ENCODE measurements at regions not wholly inside any gene's neighbourhood (a gene's known extent, or its start where the extent isn't known, plus 50 kb on each side); places are given as distances from the start of the nearest gene placed in this dataset.

DNA sequence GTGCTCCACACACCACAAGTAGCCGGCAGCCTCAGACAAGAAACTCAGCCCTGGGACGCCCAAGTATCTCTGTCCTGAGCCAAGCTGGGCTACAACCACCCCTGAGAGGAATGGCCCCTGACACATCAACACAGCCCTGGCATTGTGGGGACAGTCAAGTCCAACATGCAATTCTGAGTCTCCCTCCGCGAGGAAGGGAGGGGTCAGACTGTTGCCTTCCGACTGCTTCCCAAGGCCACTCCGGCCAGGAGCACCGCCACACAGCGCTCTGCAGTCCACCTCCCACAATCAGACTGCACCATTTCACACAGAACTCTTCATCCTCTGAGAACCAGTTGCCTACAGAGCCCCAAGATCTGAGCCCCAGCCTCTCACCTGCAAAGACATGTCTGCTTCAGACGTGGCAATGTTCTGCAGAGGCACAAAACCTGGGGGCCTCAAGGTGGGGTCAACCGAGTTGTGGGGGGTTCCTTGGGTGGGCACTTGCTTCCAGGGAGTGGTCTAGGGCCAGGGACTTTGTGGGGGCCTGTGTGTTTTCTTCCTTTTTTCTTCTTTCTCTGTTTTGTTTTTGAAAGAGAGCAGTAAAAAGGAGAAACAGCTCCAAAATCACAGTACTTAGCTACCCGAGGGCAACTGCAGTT, 76.7 kb upstream of the SALL3 start:
- 69 to 70% methylated on average over 9 to 11 of the region's 11 CpGs for WGBS, 2 donors
- no peak for TF ChIP-seq POLR2A (IDR thresholded peaks at IDR 0.05)
- TF ChIP-seq, protein P1, sequence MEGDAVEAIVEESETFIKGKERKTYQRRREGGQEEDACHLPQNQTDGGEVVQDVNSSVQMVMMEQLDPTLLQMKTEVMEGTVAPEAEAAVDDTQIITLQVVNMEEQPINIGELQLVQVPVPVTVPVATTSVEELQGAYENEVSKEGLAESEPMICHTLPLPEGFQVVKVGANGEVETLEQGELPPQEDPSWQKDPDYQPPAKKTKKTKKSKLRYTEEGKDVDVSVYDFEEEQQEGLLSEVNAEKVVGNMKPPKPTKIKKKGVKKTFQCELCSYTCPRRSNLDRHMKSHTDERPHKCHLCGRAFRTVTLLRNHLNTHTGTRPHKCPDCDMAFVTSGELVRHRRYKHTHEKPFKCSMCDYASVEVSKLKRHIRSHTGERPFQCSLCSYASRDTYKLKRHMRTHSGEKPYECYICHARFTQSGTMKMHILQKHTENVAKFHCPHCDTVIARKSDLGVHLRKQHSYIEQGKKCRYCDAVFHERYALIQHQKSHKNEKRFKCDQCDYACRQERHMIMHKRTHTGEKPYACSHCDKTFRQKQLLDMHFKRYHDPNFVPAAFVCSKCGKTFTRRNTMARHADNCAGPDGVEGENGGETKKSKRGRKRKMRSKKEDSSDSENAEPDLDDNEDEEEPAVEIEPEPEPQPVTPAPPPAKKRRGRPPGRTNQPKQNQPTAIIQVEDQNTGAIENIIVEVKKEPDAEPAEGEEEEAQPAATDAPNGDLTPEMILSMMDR (IDR thresholded peaks at IDR 0.05): no peak
- peak in 1 of 2 donors; percentile 68 for DNase-seq (ENCODE audit: low spot score in 2 of 2)
- intact Hi-C loops (cut with DNase I; ENCODE audit: low total_unique reads): no loop called here
- H3K4me3 ChIP-seq (ENCODE audit: low read depth, poor library complexity, severe bottlenecking): no peak overlapping the region

DNA sequence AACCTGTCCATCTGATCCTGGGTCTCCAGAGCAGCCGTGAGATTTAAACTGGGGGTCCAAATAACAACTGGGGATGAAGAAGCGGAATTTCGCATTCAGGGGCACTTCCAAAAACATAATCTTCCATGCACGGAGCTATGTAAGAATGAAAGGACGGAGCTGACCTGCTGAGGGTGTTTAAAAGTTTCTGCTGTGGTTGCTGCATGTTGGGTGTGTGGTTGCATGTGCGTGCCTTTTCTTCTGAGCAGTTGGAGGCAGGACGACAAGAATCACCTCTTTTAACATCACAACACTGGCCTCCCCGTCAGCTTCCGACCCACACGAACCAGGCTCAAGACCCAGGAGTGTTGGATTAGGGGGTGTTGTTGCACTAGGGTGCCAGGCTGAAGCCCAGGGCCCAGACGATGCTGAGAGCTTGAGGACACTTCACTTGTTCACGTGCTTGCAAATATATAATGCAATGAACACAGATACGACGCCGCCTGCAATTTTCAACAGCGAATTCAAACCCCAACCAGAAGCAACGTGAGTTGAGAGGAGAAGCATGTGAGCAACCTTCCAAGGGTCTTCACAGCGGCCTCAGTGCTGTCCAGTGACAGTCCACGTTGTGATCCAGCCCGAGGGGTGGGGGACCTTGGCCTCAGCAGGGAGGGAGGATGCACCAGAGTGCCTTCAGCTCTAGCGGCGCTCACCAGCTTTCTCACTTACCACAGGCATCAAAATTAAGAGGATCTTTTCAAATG, 76.0 kb upstream of the SALL3 start:
- peak in 1 of 2 donors; percentile 75 for DNase-seq (ENCODE audit: low spot score in 2 of 2)
- TF ChIP-seq POLR2A (IDR thresholded peaks at IDR 0.05): no peak
- TF ChIP-seq, protein P1 (IDR thresholded peaks at IDR 0.05): no peak
- intact Hi-C loops (cut with DNase I; ENCODE audit: low total_unique reads): no loop called here
- H3K4me3 ChIP-seq (ENCODE audit: low read depth, poor library complexity, severe bottlenecking): no peak overlapping the region
- WGBS, 2 donors: 74% methylated on average over 22 of the region's 22 CpGs

DNA sequence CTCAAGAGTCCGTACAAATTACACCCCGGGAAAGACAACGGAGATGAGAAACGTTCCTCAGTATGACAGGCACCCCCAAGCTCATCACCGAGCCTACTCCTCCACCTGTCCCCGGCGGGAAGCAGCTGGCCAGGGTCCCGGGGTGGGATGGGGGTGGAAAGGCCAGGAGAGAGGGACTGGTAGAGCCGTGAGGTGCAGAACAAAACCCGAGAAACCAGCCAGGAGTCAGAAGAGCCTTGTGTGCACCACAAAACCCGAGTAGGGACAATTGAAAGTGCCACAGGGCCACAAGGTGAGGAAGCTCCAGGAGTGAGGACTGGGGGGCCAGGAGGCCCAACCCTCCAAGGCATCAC, 75.5 kb upstream of the SALL3 start:
- H3K4me3 ChIP-seq (ENCODE audit: low read depth, poor library complexity, severe bottlenecking): no peak overlapping the region
- WGBS, 2 donors: 74 to 80% methylated on average over 11 of the region's 11 CpGs
- intact Hi-C loops (cut with DNase I; ENCODE audit: low total_unique reads): no loop called here
- TF ChIP-seq POLR2A (IDR thresholded peaks at IDR 0.05): no peak
- TF ChIP-seq, protein P1 (IDR thresholded peaks at IDR 0.05): no peak
- DNase-seq (ENCODE audit: low spot score in 2 of 2): no peak

DNA sequence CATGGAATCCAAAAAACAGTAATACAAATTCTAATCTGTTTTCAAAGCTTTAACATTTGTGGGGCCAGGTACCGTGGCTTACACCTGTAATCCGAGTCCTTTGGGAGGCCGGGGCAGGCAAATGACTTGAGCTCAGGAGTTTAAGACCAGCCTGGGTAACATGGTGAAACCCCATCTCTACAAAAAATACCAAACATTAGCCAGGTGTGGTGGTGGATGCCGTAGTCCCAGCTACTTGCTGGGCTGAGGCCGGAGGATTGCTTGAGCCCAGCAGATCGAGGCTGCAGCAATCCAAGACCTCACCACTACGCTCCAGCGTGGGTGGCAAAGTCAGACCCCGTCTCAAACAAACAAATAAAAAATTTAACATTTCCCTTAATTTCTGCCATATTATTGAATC, 74.3 kb upstream of the SALL3 start:
- intact Hi-C loops (cut with DNase I; ENCODE audit: low total_unique reads): no loop called here
- H3K4me3 ChIP-seq (ENCODE audit: low read depth, poor library complexity, severe bottlenecking): no peak overlapping the region
- TF ChIP-seq POLR2A (IDR thresholded peaks at IDR 0.05): no peak
- TF ChIP-seq, protein P1 (IDR thresholded peaks at IDR 0.05): no peak
- DNase-seq (ENCODE audit: low spot score in 2 of 2): peak in 1 of 2 donors; percentile 59
- WGBS, 2 donors: 85 to 88% methylated on average over 9 of the region's 9 CpGs

DNA sequence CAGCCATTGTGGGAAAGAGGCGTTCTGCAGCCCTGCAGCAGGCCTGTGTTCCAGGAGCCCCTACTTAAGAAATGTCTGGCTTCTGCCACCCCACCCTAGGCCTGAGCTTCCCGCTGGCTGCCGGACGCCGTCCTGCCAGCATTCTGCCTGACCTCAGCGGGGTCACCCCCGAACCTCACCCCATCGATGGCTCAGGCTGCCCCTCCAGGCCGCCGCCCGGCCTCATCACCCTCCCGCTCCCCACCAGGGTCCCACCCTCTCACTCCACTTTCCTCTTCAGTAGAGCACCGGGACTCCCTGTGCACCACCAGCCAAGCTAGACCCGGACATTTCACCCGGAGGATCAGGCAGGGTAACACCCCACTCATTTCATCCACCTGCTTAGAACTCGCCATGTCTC, 73.6 kb upstream of the SALL3 start:
- peak in 1 of 2 donors; percentile 77 for DNase-seq (ENCODE audit: low spot score in 2 of 2)
- 91 to 92% methylated on average over 16 of the region's 16 CpGs for WGBS, 2 donors
- no peak for TF ChIP-seq POLR2A (IDR thresholded peaks at IDR 0.05)
- TF ChIP-seq, protein P1 (IDR thresholded peaks at IDR 0.05): no peak
- no peak overlapping the region for H3K4me3 ChIP-seq (ENCODE audit: low read depth, poor library complexity, severe bottlenecking)
- intact Hi-C loops (cut with DNase I; ENCODE audit: low total_unique reads): no loop called here
